Body of pancreas (tissue), 4 donors: ENCODE measurements at regions not wholly inside any gene's neighbourhood (a gene's known extent, or its start where the extent isn't known, plus 50 kb on each side); places are given as distances from the start of the nearest gene placed in this dataset.

Experiments used
- ATAC-seq: fragments of 150-250 bp; one replicate; pipeline ENCODE4 v1.9.1; 2016
- DNase-seq, 4 donors: peaks; one replicate each; pipeline ENCODE4 v3.0.0-alpha.2; 2019
- H3K27ac ChIP-seq, 4 donors: fragments of 200-600 bp; sonication (generic); 1 replicate in 3 of 4; 2 replicates in 1 of 4; pipeline versions ENCODE4 v1.5.1 to v1.6.1; 2016 to 2019; ENCODE audit warnings: mild to moderate bottlenecking in 1 of 4, mixed read lengths in 1 of 4, moderate library complexity in 1 of 4
- H3K27me3 ChIP-seq, 2 donors: fragments of 200-600 bp; sonication (generic); one replicate each; pipeline ENCODE4 v1.6.0; 2016; ENCODE audit warnings: mild to moderate bottlenecking in 1 of 2
- H3K36me3 ChIP-seq, 2 donors: fragments of 200-600 bp; sonication (generic); replicated peaks in 1 of 2; 2 replicates each; pipeline ENCODE4 v1.5.1; 2016; ENCODE audit warnings: low read depth in 2 of 2; ENCODE audit not compliant: insufficient read depth in 1 of 2
- H3K4me1 ChIP-seq: fragments of 200-600 bp; sonication (generic); one replicate; pipeline ENCODE4 v1.6.0; 2016
- H3K4me3 ChIP-seq, 2 donors: fragments of 200-600 bp; sonication (generic); 1 replicate in 1 of 2; 2 replicates in 1 of 2; pipeline ENCODE4 v1.5.1; 2016 to 2019
- H3K9me3 ChIP-seq, 3 donors: fragments of 200-600 bp; sonication (generic); 1 replicate in 2 of 3; 2 replicates in 1 of 3; pipeline ENCODE4 v1.5.1; 2016
- CTCF ChIP-seq, 7 experiments: fragments of 450-650 bp in 4 of 7; fragments of 200-600 bp in 3 of 7; sonication (generic) in 3 of 7; IDR thresholded peaks; one replicate each; pipeline ENCODE4 v1.5.1; 2016 to 2019; ENCODE audit warnings: antibody characterized with exemption in 7 of 7
- POLR2A ChIP-seq, 3 donors: fragments of 450-650 bp; IDR thresholded peaks; one replicate each; pipeline ENCODE4 v1.6.1; 2016; ENCODE audit warnings: antibody characterized with exemption in 3 of 3, mild to moderate bottlenecking in 2 of 3
- WGBS, 2 donors: methylation state at CpG; one replicate each; pipeline ENCODE4 v1.1.5; 2017; 5-methylcytosine and 5-hydroxymethylcytosine counted together
- intact Hi-C: fragments of 100-400 bp; cut with DNase I; formaldehyde crosslinking; loops from one replicate; pipeline ENCODE4 v1.15.1; 2023

- no peaks in the 10 kb centered on the region for H3K36me3 ChIP-seq
- no peaks in the 10 kb centered on the region for H3K27me3 ChIP-seq
- no peak for DNase-seq
- no peak overlapping the region for H3K4me3 ChIP-seq
- no peak for TF ChIP-seq CTCF (IDR thresholded peaks at IDR 0.05)
- TF ChIP-seq POLR2A (IDR thresholded peaks at IDR 0.05): no peak
- no peak overlapping the region for H3K27ac ChIP-seq
- intact Hi-C loops: no loop called here
- no peaks in the 10 kb centered on the region for H3K4me1 ChIP-seq
- no peak for ATAC-seq
- WGBS, 2 donors: 49 to 64% methylated on average over 2 of the region's 2 CpGs
- no peaks in the 10 kb centered on the region for H3K9me3 ChIP-seq
Observed at GRCh38 chr14:26187996-26188620, 409.7 kb downstream of the NOVA1 start.

GRCh38 chr14:26180221-26180620 lies 417.6 kb downstream of the NOVA1 start:
- no peaks in the 10 kb centered on the region for H3K36me3 ChIP-seq
- H3K27ac ChIP-seq: no peak overlapping the region
- no peak overlapping the region for H3K4me3 ChIP-seq
- intact Hi-C loops: no loop called here
- TF ChIP-seq POLR2A (IDR thresholded peaks at IDR 0.05) (no peak), CTCF (IDR thresholded peaks at IDR 0.05) (no peak)
- no peaks in the 10 kb centered on the region for H3K9me3 ChIP-seq
- H3K27me3 ChIP-seq: no peaks in the 10 kb centered on the region
- WGBS, 2 donors: 48 to 53% methylated on average over 2 of the region's 2 CpGs
- ATAC-seq: no peak
- no peaks in the 10 kb centered on the region for H3K4me1 ChIP-seq
- DNase-seq: no peak

DNA sequence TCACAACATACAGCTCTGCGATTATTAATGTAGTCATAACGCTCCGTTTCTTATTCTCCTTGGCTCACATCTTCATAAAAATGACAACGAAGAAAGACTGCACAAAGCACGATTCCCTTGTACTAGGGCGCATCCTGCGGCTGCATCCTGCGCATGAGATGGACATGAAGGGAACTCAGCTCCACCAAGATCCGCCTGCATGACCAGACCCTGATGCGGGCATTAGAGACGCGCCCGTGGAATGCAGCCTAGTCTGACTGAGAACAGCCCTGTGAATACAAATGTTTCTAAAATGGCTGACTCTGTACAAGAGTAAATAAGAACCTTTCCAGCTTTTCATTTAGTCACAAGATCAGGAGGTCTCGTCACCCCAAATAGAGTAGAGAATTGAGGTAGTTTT lies 422.2 kb downstream of the NOVA1 start:
- ATAC-seq: no peak
- Histone ChIP-seq H3K4me3 (no peak overlapping the region), H3K27me3 (no peaks in the 10 kb centered on the region), H3K9me3 (no peaks in the 10 kb centered on the region), H3K36me3 (no peaks in the 10 kb centered on the region), H3K27ac (no peak overlapping the region), H3K4me1 (no peaks in the 10 kb centered on the region)
- WGBS, 2 donors: 81 to 82% methylated on average over 14 of the region's 14 CpGs
- no peak for DNase-seq
- TF ChIP-seq CTCF (IDR thresholded peaks at IDR 0.05) (no peak), POLR2A (IDR thresholded peaks at IDR 0.05) (no peak)
- intact Hi-C loops: no loop called here

DNA sequence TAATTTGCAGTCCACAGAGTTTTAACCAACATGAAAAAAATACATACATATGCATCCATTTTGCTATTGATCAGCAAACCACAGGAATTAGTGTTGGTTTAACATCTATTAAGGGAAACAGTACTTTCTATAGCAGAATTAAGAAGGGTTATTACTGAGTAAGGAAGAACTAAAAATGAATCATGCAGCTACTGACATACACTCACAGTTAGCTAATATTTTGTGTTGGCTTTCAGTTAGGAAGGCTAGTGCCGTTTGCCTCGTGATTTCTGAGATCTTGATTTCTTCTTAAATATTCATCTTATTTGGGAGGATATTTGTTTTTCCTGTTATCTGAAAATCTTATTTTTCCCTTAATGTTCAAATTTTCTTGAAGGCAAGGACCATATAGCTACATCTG lies 423.4 kb downstream of the NOVA1 start:
- Histone ChIP-seq H3K4me3 (no peak overlapping the region), H3K27ac (no peak overlapping the region), H3K27me3 (no peaks in the 10 kb centered on the region), H3K9me3 (no peaks in the 10 kb centered on the region), H3K36me3 (no peaks in the 10 kb centered on the region), H3K4me1 (no peaks in the 10 kb centered on the region)
- no peak for ATAC-seq
- no peak for TF ChIP-seq POLR2A (IDR thresholded peaks at IDR 0.05)
- TF ChIP-seq CTCF (IDR thresholded peaks at IDR 0.05): no peak
- DNase-seq: no peak
- intact Hi-C loops: no loop called here
- 61 to 82% methylated on average over 2 of the region's 2 CpGs for WGBS, 2 donors

DNA sequence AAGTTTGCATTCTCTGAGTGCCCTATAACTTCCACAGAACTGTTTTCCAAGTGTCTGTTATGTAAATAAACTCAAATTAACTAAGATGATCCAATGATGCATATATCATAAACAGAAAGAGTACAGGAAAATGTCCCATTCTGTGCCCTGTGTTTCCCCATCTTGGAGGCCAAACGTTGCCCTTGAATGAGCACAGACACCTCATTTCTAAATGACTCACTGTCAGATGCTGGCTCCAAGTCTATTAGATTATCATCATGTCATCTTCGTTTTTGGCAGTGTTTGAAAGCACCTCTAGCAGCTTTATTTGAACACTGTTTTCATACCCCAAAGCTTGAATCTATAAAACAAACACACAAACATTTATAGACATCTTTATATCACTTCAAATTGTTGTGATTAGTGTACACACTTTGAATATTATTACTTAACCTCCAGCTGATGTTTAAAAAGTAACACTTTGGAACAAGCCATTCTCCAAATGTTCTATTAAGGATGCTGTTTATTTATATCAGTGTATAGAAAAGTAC lies 424.2 kb downstream of the NOVA1 start:
- ATAC-seq: no peak
- intact Hi-C loops: no loop called here
- TF ChIP-seq POLR2A (IDR thresholded peaks at IDR 0.05) (no peak), CTCF (IDR thresholded peaks at IDR 0.05) (no peak)
- no peaks in the 10 kb centered on the region for H3K36me3 ChIP-seq
- no peak overlapping the region for H3K27ac ChIP-seq
- H3K4me3 ChIP-seq: no peak overlapping the region
- H3K9me3 ChIP-seq: no peaks in the 10 kb centered on the region
- no peaks in the 10 kb centered on the region for H3K4me1 ChIP-seq
- 20 to 27% methylated on average over 2 of the region's 2 CpGs for WGBS, 2 donors
- no peak for DNase-seq
- no peaks in the 10 kb centered on the region for H3K27me3 ChIP-seq
